ENCODE measurements at regions not wholly inside any gene's neighbourhood (a gene's known extent, or its start where the extent isn't known, plus 50 kb on each side); places are given as distances from the start of the nearest gene placed in this dataset.

- no peak for TF ChIP-seq FOXM1 (IDR thresholded peaks at IDR 0.05; ENCODE audit: borderline replicate concordance)
- CTCF ChIA-PET, result no interaction called here
- POLR2A ChIA-PET, result no interaction called here
- DNase-seq (ENCODE audit: extremely low spot score), result no peak
These were observed 257.2 kb downstream of the FOXO1 start for GRCh38 chr13:40409278-40409677.

- no peak for DNase-seq (ENCODE audit: extremely low spot score)
- ChIA-PET CTCF (no interaction called here), POLR2A (no interaction called here)
- TF ChIP-seq FOXM1 (IDR thresholded peaks at IDR 0.05; ENCODE audit: borderline replicate concordance) (no peak), PKNOX1 (IDR thresholded peaks at IDR 0.05) (no peak), ELF4 (IDR thresholded peaks at IDR 0.05) (no peak)
These were observed 256.1 kb downstream of the FOXO1 start for GRCh38 chr13:40410315-40410714.

GRCh38 chr13:40420160-40420740, 246.2 kb downstream of the FOXO1 start:
- POLR2A ChIA-PET, result no interaction called here
- CTCF ChIA-PET, result no interaction called here

GRCh38 chr13:40422588-40423235, 243.7 kb downstream of the FOXO1 start:
- ChIA-PET POLR2A (no interaction called here), CTCF (interaction anchor here (1.5 kb wide), 1 partner anchor 18 kb away, joined by 3 read pairs; no protein-coding TSS in a partner anchor)
- no peak for DNase-seq (ENCODE audit: extremely low spot score)
- TF ChIP-seq FOXA1 (IDR thresholded peaks at IDR 0.05), result no peak
- TF ChIP-seq ELF4 (IDR thresholded peaks at IDR 0.05), result no peak
- no peak for TF ChIP-seq CTBP1 (IDR thresholded peaks at IDR 0.05; ENCODE audit: borderline replicate concordance)
- TF ChIP-seq FOXM1 (IDR thresholded peaks at IDR 0.05; ENCODE audit: borderline replicate concordance), result no peak
- TF ChIP-seq ZNF384 (IDR thresholded peaks at IDR 0.05), result no peak
- no peak for TF ChIP-seq ARNT (IDR thresholded peaks at IDR 0.05)
- TF ChIP-seq LEF1 (IDR thresholded peaks at IDR 0.05; ENCODE audit: borderline replicate concordance), result no peak
- TF ChIP-seq PKNOX1 (IDR thresholded peaks at IDR 0.05), result no peak
- TF ChIP-seq L3MBTL2 (conservative IDR thresholded peaks at IDR 0.05), result no peak
- TF ChIP-seq SP1 (IDR thresholded peaks at IDR 0.05), result no peak
- TF ChIP-seq HDGF (IDR thresholded peaks at IDR 0.05; ENCODE audit: borderline replicate concordance), result no peak
- TF ChIP-seq TARDBP (IDR thresholded peaks at IDR 0.05), result no peak
- TF ChIP-seq NFRKB (IDR thresholded peaks at IDR 0.05), result no peak
- no peak for TF ChIP-seq SUZ12 (IDR thresholded peaks at IDR 0.05)
- no peak for TF ChIP-seq BHLHE40 (IDR thresholded peaks at IDR 0.05; ENCODE audit: borderline replicate concordance)
- TF ChIP-seq FOXK2 (IDR thresholded peaks at IDR 0.05), result no peak

More at GRCh38 chr13:40420160-40420740, 246.2 kb downstream of the FOXO1 start:
- no peak for DNase-seq (ENCODE audit: extremely low spot score)
- no peak for TF ChIP-seq LEF1 (IDR thresholded peaks at IDR 0.05; ENCODE audit: borderline replicate concordance)
- no peak for TF ChIP-seq ARNT (IDR thresholded peaks at IDR 0.05)
- TF ChIP-seq SUZ12 (IDR thresholded peaks at IDR 0.05), result no peak
- no peak for TF ChIP-seq BHLHE40 (IDR thresholded peaks at IDR 0.05; ENCODE audit: borderline replicate concordance)
- TF ChIP-seq TARDBP (IDR thresholded peaks at IDR 0.05), result no peak
- no peak for TF ChIP-seq FOXA1 (IDR thresholded peaks at IDR 0.05)
- TF ChIP-seq NFRKB (IDR thresholded peaks at IDR 0.05), result no peak
- TF ChIP-seq ELF4 (IDR thresholded peaks at IDR 0.05), result no peak
- no peak for TF ChIP-seq CTBP1 (IDR thresholded peaks at IDR 0.05; ENCODE audit: borderline replicate concordance)
- no peak for TF ChIP-seq SP1 (IDR thresholded peaks at IDR 0.05)
- TF ChIP-seq FOXK2 (IDR thresholded peaks at IDR 0.05), result no peak
- TF ChIP-seq ZNF384 (IDR thresholded peaks at IDR 0.05), result no peak
- TF ChIP-seq HDGF (IDR thresholded peaks at IDR 0.05; ENCODE audit: borderline replicate concordance), result no peak
- TF ChIP-seq FOXM1 (IDR thresholded peaks at IDR 0.05; ENCODE audit: borderline replicate concordance), result no peak
- TF ChIP-seq L3MBTL2 (conservative IDR thresholded peaks at IDR 0.05), result no peak

- DNase-seq (ENCODE audit: extremely low spot score), result no peak
- ChIA-PET CTCF (no interaction called here), POLR2A (no interaction called here)
- TF ChIP-seq NFRKB (IDR thresholded peaks at IDR 0.05) (no peak), L3MBTL2 (conservative IDR thresholded peaks at IDR 0.05) (no peak), ELF4 (IDR thresholded peaks at IDR 0.05) (no peak), ZNF384 (IDR thresholded peaks at IDR 0.05) (no peak), PKNOX1 (IDR thresholded peaks at IDR 0.05) (no peak), FOXM1 (IDR thresholded peaks at IDR 0.05; ENCODE audit: borderline replicate concordance) (no peak), BHLHE40 (IDR thresholded peaks at IDR 0.05; ENCODE audit: borderline replicate concordance) (no peak), SP1 (IDR thresholded peaks at IDR 0.05) (no peak), SUZ12 (IDR thresholded peaks at IDR 0.05) (no peak), CTBP1 (IDR thresholded peaks at IDR 0.05; ENCODE audit: borderline replicate concordance) (no peak)
These were observed 238.1 kb downstream of the FOXO1 start for GRCh38 chr13:40428354-40428753.

- TF ChIP-seq PKNOX1 (IDR thresholded peaks at IDR 0.05), result no peak
- no peak for TF ChIP-seq SP1 (IDR thresholded peaks at IDR 0.05)
- no peak for TF ChIP-seq LEF1 (IDR thresholded peaks at IDR 0.05; ENCODE audit: borderline replicate concordance)
- TF ChIP-seq FOXK2 (IDR thresholded peaks at IDR 0.05), result no peak
- TF ChIP-seq BHLHE40 (IDR thresholded peaks at IDR 0.05; ENCODE audit: borderline replicate concordance), result no peak
- no peak for TF ChIP-seq L3MBTL2 (conservative IDR thresholded peaks at IDR 0.05)
- no peak for TF ChIP-seq SUZ12 (IDR thresholded peaks at IDR 0.05)
- TF ChIP-seq HDGF (IDR thresholded peaks at IDR 0.05; ENCODE audit: borderline replicate concordance), result no peak
- no peak for TF ChIP-seq FOXA1 (IDR thresholded peaks at IDR 0.05)
- TF ChIP-seq ARNT (IDR thresholded peaks at IDR 0.05), result no peak
- no peak for TF ChIP-seq ZNF384 (IDR thresholded peaks at IDR 0.05)
- no peak for TF ChIP-seq CTBP1 (IDR thresholded peaks at IDR 0.05; ENCODE audit: borderline replicate concordance)
- TF ChIP-seq ELF4 (IDR thresholded peaks at IDR 0.05), result no peak
- no peak for TF ChIP-seq TARDBP (IDR thresholded peaks at IDR 0.05)
- DNase-seq (ENCODE audit: extremely low spot score), result no peak
- ChIA-PET CTCF (no interaction called here), POLR2A (no interaction called here)
These were observed 236.5 kb downstream of the FOXO1 start for GRCh38 chr13:40429706-40430545.
